NAMALWA (cell line): ENCODE measurements at regions not wholly inside any gene's neighbourhood (a gene's known extent, or its start where the extent isn't known, plus 50 kb on each side); places are given as distances from the start of the nearest gene placed in this dataset.
"Not testable (repeated sequence)": the region's sequence is repeated elsewhere in the genome, so short reads cannot be mapped to it uniquely, and the experiment has no call there.

Experiments
- DNase-seq: peaks from one replicate; pipeline ENCODE4 v3.0.0-alpha.2; 2015; ENCODE audit warnings: low spot score

GRCh38 chr9:110123341-110124095, 84.4 kb downstream of the C9orf152 start:
- no peak for DNase-seq

DNA sequence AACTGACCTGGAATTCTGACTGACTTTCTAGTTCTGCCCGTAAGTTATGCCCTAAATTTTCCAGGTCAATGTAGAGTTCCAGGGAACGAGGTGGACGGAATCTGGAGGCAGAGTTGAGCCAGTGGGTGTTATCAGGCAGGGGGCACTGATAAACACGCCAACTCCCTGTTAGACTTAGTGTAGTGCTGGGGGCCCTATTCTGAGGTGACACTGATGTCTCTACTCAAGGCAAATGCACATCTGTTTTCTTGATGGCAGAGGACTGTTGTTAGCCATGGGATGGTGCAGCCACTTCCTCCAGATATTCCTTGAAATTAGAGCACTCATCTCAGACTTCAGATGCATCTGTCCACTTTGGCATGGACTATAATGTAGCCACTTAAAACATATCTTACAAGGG, 83.5 kb downstream of the C9orf152 start:
- peak; percentile 41 for DNase-seq

GRCh38 chr9:110125207-110125751, 82.7 kb downstream of the C9orf152 start:
- DNase-seq: no peak

GRCh38 chr9:110125763-110126351, 82.1 kb downstream of the C9orf152 start:
- peak; percentile 72 for DNase-seq

DNA sequence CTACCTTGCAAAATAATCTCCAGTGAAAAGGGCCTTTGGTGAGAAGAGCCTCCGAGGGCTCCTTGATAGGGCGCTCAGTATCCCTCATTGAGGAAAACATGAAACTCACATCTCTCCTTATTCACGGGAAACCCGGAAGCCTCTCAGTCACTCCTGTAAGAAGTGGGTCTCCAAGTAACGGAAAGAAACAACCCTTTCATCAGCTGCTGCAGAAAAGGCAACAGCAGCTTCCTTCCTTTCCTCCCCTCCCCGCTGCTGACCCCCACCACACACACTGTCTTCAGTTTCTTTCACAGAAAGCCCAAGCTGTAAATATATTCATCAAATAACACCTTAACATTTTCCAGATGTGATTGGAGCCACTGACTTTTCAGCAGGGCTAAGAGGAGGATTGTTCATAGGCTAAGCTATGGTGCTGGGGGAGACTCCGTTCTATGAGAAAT, 81.4 kb downstream of the C9orf152 start:
- peak; percentile 60 for DNase-seq

DNA sequence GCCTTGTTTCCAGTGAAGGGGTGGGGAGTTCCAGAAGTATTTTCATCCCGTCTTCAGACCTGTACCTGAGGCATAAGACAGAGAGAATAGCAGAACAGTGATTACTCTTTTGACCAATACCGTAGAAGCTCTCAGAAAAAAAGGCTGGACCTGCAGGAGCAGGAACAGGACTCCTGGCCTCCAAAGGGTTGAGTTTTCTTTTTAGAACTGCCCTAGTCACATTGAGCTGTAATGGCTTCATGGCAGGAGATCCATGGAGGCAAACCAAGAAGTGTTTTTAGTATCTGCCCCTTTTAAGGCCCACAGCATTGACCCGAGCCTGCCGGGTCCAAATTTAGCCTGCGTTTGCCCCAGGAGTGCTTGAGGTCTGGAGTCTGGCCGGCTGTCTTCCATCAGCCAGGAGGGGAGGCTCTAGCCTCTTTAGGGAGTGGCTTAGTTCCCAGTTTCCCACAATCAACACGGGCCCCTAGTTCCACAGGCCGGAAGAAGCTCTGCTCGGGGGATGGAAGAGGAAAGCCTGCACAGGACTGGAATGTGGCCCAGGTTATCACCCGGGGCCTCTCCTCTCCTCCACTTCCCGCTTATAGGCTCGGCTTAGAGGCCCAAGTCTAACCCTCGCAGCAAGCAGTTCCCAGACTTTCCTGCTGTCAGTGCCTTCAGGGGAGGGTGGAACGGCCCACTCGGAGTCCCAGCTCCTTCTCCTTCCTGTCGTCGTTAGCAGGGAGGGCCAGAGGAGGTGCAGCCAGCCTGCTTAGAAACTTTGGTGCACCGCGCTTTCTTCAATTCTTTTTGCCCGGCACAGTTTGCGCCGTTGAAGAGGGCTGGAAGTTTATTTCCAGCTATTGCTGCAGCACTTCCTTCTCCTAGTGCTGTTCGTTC, 80.7 kb downstream of the C9orf152 start:
- DNase-seq: no peak

GRCh38 chr9:110128664-110129329, 79.2 kb downstream of the C9orf152 start:
- DNase-seq: peak; percentile 94

GRCh38 chr9:110129425-110129824, 78.5 kb downstream of the C9orf152 start:
- peak; percentile 67 for DNase-seq

- peak; percentile 59 for DNase-seq
These were observed 77.7 kb downstream of the C9orf152 start for GRCh38 chr9:110130211-110130610.

DNA sequence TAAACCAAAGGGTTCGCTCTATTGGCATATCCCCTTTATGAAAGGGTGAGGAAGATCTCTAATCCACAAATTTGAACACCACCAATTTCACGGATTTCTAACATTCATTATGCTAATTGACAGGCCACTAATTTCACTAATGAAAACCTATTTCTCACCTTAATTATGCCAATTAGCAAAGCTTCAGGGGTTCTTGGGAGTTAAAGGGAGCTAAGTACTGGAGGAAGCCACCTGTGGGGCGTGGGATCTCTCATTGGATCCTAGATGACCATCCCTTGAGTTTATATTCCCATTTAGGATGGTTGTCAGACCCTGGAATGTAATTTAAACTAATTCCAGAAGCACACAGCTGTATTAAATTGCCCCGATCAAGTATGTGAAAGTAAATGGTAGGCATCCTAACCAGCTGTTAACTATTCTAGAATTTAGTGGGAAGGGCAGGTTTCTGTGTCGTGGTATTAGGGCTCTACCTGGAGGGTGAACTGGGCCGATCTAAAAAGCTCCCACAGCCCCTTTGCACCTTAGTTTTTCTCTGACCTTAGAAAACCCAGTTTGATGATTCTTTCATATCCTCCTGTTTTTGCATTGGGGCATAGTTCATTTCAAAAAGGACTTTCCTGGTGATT, 77.1 kb downstream of the C9orf152 start:
- DNase-seq: no peak

- DNase-seq: no peak
These were observed 76.5 kb downstream of the C9orf152 start for GRCh38 chr9:110131499-110131898.

- DNase-seq: not testable (repeated sequence)
These were observed 75.4 kb downstream of the C9orf152 start for GRCh38 chr9:110132531-110132930.

- DNase-seq: no peak
These were observed 74.9 kb downstream of the C9orf152 start for GRCh38 chr9:110133059-110133458.

DNA sequence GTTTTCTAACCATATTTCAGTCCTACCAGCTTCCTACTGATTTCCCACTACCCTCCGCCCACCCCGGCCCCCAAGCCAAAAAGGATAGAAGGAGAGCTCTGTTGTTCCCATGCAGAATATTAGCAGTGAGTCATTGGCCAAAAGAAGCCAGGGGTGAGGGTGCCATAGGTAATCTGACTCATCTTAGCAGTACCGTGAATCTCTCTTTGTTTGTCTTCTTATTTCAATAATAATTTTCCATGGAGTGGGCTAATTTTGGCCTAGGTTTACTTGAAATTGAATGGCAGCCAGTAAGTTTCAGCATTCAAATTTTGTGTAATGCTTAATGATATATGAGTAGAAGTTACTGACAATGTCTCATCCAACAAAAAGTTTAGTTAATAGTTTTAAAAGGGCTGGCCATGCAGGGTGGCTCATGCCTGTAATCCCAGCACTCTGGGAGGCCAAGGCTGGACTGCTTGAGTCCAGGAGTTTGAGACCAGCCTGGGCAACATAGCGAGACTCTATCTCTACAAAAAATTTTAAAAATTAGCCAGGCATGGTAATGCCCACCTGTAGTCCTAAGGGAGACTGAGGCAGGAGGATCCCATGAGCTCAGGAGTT, 74.2 kb downstream of the C9orf152 start:
- DNase-seq: no peak

GRCh38 chr9:110135846-110136245, 72.1 kb downstream of the C9orf152 start:
- no peak for DNase-seq

- DNase-seq: no peak
These were observed 71.2 kb downstream of the C9orf152 start for GRCh38 chr9:110136802-110137201.

DNA sequence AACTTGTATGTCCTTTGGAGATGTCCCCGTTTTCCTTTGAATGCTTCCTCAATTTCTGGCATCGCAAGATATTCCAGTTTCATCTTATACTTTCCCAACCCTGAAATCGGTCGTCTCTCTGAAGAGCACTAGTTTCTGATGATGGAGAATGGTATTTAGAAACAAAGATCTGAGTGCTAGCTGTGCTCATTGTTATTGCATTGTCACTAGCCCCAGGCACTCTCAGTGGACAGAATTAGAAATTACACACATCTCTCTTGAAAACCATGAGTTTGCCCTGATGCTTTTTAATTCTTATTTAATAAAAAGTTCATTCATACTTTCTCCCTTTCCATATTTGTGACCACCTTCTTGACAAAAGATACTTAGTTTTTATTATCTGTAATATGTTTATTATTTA, 67.7 kb downstream of the C9orf152 start:
- DNase-seq: no peak

DNA sequence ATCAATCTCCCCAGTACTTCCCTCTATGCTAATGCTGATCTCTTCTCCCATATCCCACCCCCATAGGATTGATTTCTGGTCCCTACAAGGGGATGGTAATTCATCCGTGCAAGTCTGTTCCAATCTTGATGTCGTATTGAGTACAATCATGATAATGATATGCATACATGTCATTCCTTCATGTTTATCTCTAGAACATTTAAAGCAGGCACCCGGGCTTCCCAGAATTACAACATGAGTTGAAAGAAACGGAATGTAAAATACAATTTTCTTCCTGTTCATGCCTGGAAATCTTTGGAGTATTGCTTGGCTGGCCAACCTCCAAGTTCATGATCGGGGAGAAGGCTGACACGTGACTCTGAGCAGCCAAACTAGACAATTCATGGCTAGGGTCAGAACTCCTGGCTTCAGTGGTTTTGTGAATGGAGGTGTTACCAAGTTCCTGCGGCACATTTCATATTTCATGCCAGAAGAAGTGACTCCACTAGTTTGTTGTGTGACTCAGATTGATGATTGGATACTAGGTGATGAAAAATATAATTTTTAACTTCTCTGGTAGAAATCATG, 66.6 kb downstream of the C9orf152 start:
- no peak for DNase-seq

- DNase-seq: no peak
These were observed 65.7 kb downstream of the C9orf152 start for GRCh38 chr9:110142253-110142652.

- DNase-seq: peak; percentile 81
These were observed 65.0 kb downstream of the C9orf152 start for GRCh38 chr9:110142868-110143481.
